Keratinocyte (primary cell): ENCODE measurements at regions not wholly inside any gene's neighbourhood (a gene's known extent, or its start where the extent isn't known, plus 50 kb on each side); places are given as distances from the start of the nearest gene placed in this dataset.

Source experiments
- DNase-seq: peaks from one replicate; pipeline ENCODE4 v3.0.0-alpha.2; 2011; ENCODE audit warnings: low read depth, missing footprints, low spot score
- FAIRE-seq: peaks from 2 replicates; lab custom pipeline; 2011; peaks lifted over from hg19 to GRCh38; lab: Jason Lieb, UNC
- H2AFZ ChIP-seq: 2 replicates; pipeline ENCODE4 v1.6.0; 2012; ENCODE audit warnings: low read length, control low read depth, inconsistent platforms; ENCODE audit not compliant: control insufficient read depth
- H3K27ac ChIP-seq: 2 replicates; pipeline ENCODE4 v1.5.1; 2011; ENCODE audit warnings: low read length; ENCODE audit not compliant: control insufficient read depth, insufficient read depth
- H3K27me3 ChIP-seq: 3 replicates; pipeline ENCODE4 v1.6.0; 2011; ENCODE audit warnings: low read length; ENCODE audit not compliant: control insufficient read depth, insufficient read depth; ENCODE audit errors: extremely low read depth
- H3K36me3 ChIP-seq, 2 experiments: 2 replicates in 1 of 2; 3 replicates in 1 of 2; pipeline ENCODE4 v1.5.1; 2011; ENCODE audit warnings: low read length in 2 of 2, mild to moderate bottlenecking in 1 of 2; ENCODE audit not compliant: control insufficient read depth in 2 of 2, insufficient read depth in 2 of 2; ENCODE audit errors: extremely low read depth in 1 of 2
- H3K4me1 ChIP-seq: 3 replicates; pipeline ENCODE4 v1.5.1; 2011; ENCODE audit warnings: low read length; ENCODE audit not compliant: control insufficient read depth, insufficient read depth; ENCODE audit errors: extremely low read depth
- H3K4me2 ChIP-seq: 3 replicates; pipeline ENCODE4 v1.6.0; 2011; ENCODE audit warnings: low read depth, low read length; ENCODE audit not compliant: control insufficient read depth, insufficient read depth; ENCODE audit errors: extremely low read depth
- H3K4me3 ChIP-seq, 3 experiments: fragments of 200-600 bp in 1 of 3; sonication (generic) in 1 of 3; 2 replicates in 2 of 3; 3 replicates in 1 of 3; pipeline ENCODE4 v1.5.1; 2011 to 2016; ENCODE audit warnings: low read length in 3 of 3, mild to moderate bottlenecking in 3 of 3, control low read depth in 2 of 3, inconsistent platforms in 1 of 3, low read depth in 1 of 3, mixed read lengths in 1 of 3, mixed run types in 1 of 3, moderate library complexity in 1 of 3; ENCODE audit not compliant: control insufficient read depth in 2 of 3, insufficient read depth in 2 of 3; ENCODE audit errors: extremely low read depth in 1 of 3
- H3K79me2 ChIP-seq: 2 replicates; pipeline ENCODE4 v1.6.0; 2012; ENCODE audit warnings: low read length; ENCODE audit not compliant: control insufficient read depth, insufficient read depth
- H3K9ac ChIP-seq: 3 replicates; pipeline ENCODE4 v1.6.0; 2011; ENCODE audit warnings: low read length; ENCODE audit not compliant: control insufficient read depth, insufficient read depth; ENCODE audit errors: extremely low read depth
- H3K9me1 ChIP-seq: 3 replicates; pipeline ENCODE4 v1.6.0; 2011; ENCODE audit warnings: low read length; ENCODE audit not compliant: control insufficient read depth, insufficient read depth; ENCODE audit errors: extremely low read depth
- H3K9me3 ChIP-seq: 2 replicates; pipeline ENCODE4 v1.5.1; 2012; ENCODE audit warnings: low read depth, low read length; ENCODE audit not compliant: control insufficient read depth
- H4K20me1 ChIP-seq: 3 replicates; pipeline ENCODE4 v1.6.0; 2011; ENCODE audit warnings: low read length; ENCODE audit not compliant: control insufficient read depth, insufficient read depth; ENCODE audit errors: extremely low read depth
- EZH2 ChIP-seq: IDR thresholded peaks from one replicate; pipeline ENCODE4 v1.6.1; 2012; ENCODE audit warnings: inconsistent platforms, mild to moderate bottlenecking, low read length, moderate library complexity
- dilution Hi-C: fragments of 300-500 bp; cut with MboI; formaldehyde crosslinking; loops from one replicate; pipeline ENCODE4 v1.7.0; 2020; ENCODE audit warnings: low sequenced_read_pairs; ENCODE audit not compliant: extremely low pct_ligation_motif_present
- TF ChIP-seq, protein P1 (sequence below), 3 experiments: IDR thresholded peaks in 1 of 3; conservative IDR thresholded peaks in 1 of 3; optimal IDR thresholded peaks in 1 of 3; 2 replicates in 2 of 3; 3 replicates in 1 of 3; pipeline versions ENCODE3 to v1.5.1; 2011; ENCODE audit warnings: low read length in 3 of 3, mild to moderate bottlenecking in 3 of 3, moderate library complexity in 2 of 3, control low read depth in 1 of 3, inconsistent platforms in 1 of 3; ENCODE audit not compliant: insufficient read depth in 2 of 3; ENCODE audit errors: extremely low read depth in 1 of 3

- FAIRE-seq = no peak
- H3K27ac ChIP-seq = no peak overlapping the region
These were observed 106.1 kb downstream of the UCHL1 start for GRCh38 chr4:41362621-41363383.

GRCh38 chr4:41363384-41363981 is 106.8 kb downstream of the UCHL1 start:
- H2AFZ ChIP-seq = peak overlapping the region; percentile 27
- H3K9me3 ChIP-seq = no peaks in the 10 kb centered on the region
- H3K27ac ChIP-seq = no peak overlapping the region
- dilution Hi-C loops = no loop called here
- no peak for DNase-seq
- FAIRE-seq = no peak
- H3K9me1 ChIP-seq = no peaks in the 10 kb centered on the region
- H3K27me3 ChIP-seq = peaks cover 37% of the 10 kb centered on the region
- H3K4me1 ChIP-seq = peaks cover 14% of the 10 kb centered on the region
- peaks cover 3% of the 10 kb centered on the region for H4K20me1 ChIP-seq
- no peak for TF ChIP-seq EZH2
- TF ChIP-seq, protein P1, sequence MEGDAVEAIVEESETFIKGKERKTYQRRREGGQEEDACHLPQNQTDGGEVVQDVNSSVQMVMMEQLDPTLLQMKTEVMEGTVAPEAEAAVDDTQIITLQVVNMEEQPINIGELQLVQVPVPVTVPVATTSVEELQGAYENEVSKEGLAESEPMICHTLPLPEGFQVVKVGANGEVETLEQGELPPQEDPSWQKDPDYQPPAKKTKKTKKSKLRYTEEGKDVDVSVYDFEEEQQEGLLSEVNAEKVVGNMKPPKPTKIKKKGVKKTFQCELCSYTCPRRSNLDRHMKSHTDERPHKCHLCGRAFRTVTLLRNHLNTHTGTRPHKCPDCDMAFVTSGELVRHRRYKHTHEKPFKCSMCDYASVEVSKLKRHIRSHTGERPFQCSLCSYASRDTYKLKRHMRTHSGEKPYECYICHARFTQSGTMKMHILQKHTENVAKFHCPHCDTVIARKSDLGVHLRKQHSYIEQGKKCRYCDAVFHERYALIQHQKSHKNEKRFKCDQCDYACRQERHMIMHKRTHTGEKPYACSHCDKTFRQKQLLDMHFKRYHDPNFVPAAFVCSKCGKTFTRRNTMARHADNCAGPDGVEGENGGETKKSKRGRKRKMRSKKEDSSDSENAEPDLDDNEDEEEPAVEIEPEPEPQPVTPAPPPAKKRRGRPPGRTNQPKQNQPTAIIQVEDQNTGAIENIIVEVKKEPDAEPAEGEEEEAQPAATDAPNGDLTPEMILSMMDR (optimal IDR thresholded peaks at IDR 0.05 in 1 of 3, IDR thresholded peaks at IDR 0.05 in 1 of 3, conservative IDR thresholded peaks at IDR 0.05 in 1 of 3; ENCODE audit: extremely low read depth in 1 of 3, insufficient read depth in 2 of 3, low read length in 3 of 3) = no peak
- peak overlapping the region; percentile 51 for H3K4me2 ChIP-seq
- no peak overlapping the region for H3K4me3 ChIP-seq
- H3K36me3 ChIP-seq = no peaks in the 10 kb centered on the region
- no peak overlapping the region for H3K9ac ChIP-seq
- H3K79me2 ChIP-seq = no peaks in the 10 kb centered on the region

More at GRCh38 chr4:41362621-41363383, 106.1 kb downstream of the UCHL1 start:
- DNase-seq = no peak
- dilution Hi-C loops = no loop called here
- Histone ChIP-seq H3K9ac (no peak overlapping the region), H4K20me1 (peaks cover 3% of the 10 kb centered on the region), H3K4me2 (peak overlapping the region; percentile 51), H3K79me2 (no peaks in the 10 kb centered on the region), H2AFZ (no peak overlapping the region), H3K9me3 (no peaks in the 10 kb centered on the region), H3K27me3 (peaks cover 37% of the 10 kb centered on the region), H3K4me3 (no peak overlapping the region), H3K4me1 (peaks cover 14% of the 10 kb centered on the region), H3K36me3 (no peaks in the 10 kb centered on the region), H3K9me1 (no peaks in the 10 kb centered on the region)
- no peak for TF ChIP-seq EZH2
- TF ChIP-seq, protein P1 (optimal IDR thresholded peaks at IDR 0.05 in 1 of 3, IDR thresholded peaks at IDR 0.05 in 1 of 3, conservative IDR thresholded peaks at IDR 0.05 in 1 of 3; ENCODE audit: extremely low read depth in 1 of 3, insufficient read depth in 2 of 3, low read length in 3 of 3) = no peak
